Heart left ventricle (tissue), 13 donors: ENCODE measurements at regions not wholly inside any gene's neighbourhood (a gene's known extent, or its start where the extent isn't known, plus 50 kb on each side); places are given as distances from the start of the nearest gene placed in this dataset.

Experiments
- POLR2A ChIP-seq, 2 donors: fragments of 450-650 bp; IDR thresholded peaks; one replicate each; pipeline ENCODE4 v1.6.1; 2017; ENCODE audit warnings: antibody characterized with exemption in 2 of 2, mild to moderate bottlenecking in 2 of 2, moderate library complexity in 2 of 2
- TF ChIP-seq, protein P1 (sequence below), 12 donors: fragments of 200-600 bp; sonication (generic) in 4 of 12; IDR thresholded peaks; one replicate each; pipeline versions ENCODE4 v1.5.0 to v1.8.0; 2018 to 2022; ENCODE audit warnings: antibody characterized with exemption in 12 of 12, mild to moderate bottlenecking in 5 of 12
- donor health status: ischemic (EF 13 %, LVEDD 7.1; RV severe dilation, severe dysfunction).
- donor health status: DM: no; HTN: yes; CAD: no.
- donor health status: DM: no; HTN: no; CAD: no.
- donor health status: ischemic (EF 25% LVEDD 6.9; RV normal size, moderate dysfunction).
- donor health status: ischemic (EF 25% LVEDD 5.7; RV mildly dilated, moderate dysfunction).
- donor health status: ischemic (EF 35%, LVEDD 5.7; RV mildly dilated, moderate dysfunction).
- donor health status: nonischemic (EF 11% LVEDD 7.7; RV severe dilation, severe dysfunction).
- donor health status: DM: yes; HTN: yes; CAD: no.
- donor health status: PGD.
- donor health status: ischemic (EF 29% LVEDD 5.4; RV normal size, mild dysfunction).
- donor health status: nonischemic (EF 23%, LVEDD 6.1; RV moderate dilation, normal function).

DNA sequence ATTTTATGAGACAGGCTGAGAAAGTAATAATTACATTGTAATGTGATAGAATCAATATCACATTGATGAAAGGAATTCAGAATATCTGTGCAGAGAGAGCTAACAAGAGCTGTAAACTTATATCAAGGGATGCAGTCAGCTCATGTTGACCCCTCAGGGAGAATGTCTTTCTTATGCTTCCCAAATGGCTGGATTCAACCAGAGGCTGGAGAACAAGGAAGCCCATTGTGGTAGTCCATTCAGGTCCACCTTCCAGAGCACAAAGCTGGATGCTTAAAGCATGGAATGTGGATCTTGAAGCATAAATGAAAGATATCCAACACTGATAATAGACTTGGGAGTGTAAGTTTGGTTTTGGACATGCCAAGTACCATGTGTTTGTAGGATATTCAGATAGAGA, 220.0 kb downstream of the FIGN start:
- TF ChIP-seq, protein P1, sequence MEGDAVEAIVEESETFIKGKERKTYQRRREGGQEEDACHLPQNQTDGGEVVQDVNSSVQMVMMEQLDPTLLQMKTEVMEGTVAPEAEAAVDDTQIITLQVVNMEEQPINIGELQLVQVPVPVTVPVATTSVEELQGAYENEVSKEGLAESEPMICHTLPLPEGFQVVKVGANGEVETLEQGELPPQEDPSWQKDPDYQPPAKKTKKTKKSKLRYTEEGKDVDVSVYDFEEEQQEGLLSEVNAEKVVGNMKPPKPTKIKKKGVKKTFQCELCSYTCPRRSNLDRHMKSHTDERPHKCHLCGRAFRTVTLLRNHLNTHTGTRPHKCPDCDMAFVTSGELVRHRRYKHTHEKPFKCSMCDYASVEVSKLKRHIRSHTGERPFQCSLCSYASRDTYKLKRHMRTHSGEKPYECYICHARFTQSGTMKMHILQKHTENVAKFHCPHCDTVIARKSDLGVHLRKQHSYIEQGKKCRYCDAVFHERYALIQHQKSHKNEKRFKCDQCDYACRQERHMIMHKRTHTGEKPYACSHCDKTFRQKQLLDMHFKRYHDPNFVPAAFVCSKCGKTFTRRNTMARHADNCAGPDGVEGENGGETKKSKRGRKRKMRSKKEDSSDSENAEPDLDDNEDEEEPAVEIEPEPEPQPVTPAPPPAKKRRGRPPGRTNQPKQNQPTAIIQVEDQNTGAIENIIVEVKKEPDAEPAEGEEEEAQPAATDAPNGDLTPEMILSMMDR (IDR thresholded peaks at IDR 0.05) = no peak
- no peak for TF ChIP-seq POLR2A (IDR thresholded peaks at IDR 0.05)
